Left kidney (tissue), 1 donor: ENCODE measurements at regions not wholly inside any gene's neighbourhood (a gene's known extent, or its start where the extent isn't known, plus 50 kb on each side); places are given as distances from the start of the nearest gene placed in this dataset.
"Not testable (repeated sequence)": the region's sequence is repeated elsewhere in the genome, so short reads cannot be mapped to it uniquely, and the experiment has no call there.

Experiments
- DNase-seq: peaks from one replicate; pipeline ENCODE4 v3.0.0-alpha.2; 2013

DNA sequence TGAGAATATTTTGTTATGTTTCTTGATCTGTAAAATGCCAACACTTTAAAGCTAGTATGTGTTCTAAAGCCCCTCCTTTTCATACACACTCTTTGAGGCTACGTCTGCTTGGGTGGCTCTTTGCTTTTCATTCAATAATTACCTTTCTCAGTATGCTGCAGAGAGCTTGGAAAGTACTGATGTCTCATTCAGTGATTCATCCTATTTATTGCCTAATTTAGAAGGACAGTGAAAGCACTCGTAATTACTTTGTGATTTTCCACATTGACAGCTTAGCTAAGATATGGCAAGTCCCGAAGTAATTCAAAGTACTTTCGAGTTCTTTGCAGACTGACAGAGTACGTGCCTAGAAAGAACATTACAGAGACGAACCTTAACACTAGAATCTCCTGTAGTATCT is 57.2 kb downstream of the BMP15 start:
- no peak for DNase-seq

DNA sequence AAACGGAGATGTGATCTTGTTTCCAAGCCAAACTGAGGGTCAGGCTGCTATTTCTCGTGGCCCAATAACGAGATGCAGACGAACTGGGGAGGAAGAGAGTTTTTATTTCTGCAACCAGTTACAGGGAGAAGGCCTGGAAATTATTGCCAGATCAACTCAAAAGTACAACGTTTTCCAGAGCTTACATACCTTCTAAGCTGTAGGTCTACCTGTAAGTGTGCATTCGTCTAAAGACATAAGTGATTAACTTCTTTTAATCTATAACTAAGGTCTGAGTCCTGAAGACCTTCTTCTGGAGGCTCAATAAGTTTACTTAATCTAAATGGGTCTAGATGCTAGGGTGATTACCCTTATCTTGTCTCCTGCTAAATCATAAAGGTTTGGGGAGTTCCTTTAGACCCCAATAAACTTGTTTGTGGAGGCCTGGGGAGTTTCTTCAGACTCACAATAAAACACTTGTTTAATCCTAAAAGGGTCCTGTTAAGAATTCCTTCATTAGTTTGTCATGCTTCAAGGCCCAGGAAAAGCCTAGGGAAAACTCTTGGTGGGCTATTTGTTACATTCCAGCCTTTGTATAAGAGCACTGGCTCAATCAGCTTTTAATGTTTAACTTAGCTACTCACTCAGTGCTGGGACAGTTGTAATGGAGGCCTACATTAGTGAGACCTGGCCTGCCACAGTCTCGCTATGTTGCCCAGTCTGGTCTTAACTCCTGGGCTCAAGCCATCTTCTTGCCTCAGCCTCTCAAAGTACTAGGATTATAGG is 58.5 kb downstream of the BMP15 start:
- DNase-seq: peak; percentile 28

DNA sequence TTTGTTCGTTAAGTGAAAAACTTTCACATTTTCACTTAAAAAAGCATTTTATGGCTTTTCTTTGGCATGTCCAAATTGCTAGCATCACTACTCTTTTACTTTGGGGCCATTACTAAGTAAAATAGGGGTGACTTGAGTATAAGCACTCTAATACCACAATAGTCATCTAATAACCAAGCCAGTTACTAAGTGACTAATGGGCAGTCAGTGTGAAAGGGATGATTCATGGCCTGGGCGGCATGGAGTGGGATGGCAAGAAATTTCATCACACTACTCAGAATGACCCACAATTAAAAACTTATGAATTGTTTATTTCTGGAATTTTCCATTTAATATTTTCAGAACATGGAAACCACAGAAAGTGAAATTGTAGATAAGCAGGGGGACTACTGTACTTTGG is 60.9 kb downstream of the BMP15 start:
- no peak for DNase-seq

DNA sequence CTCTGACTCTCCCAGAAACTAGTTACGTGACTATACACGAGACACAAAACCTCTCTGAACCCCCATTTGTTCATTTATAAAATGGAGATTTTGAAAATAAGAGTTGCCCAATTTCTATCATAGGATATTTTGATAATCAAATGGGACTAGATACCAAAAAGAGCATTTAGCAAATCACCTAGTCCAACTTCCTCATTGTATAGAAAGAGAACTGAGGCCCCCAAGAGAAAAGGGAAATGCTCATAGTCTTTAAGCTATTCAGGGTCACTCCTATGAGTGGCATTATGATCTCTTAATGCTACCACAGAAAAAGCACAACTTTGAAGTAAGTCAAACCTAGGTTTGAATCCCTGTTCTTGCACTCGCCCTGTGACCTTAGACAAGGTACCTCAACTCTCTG is 62.7 kb downstream of the BMP15 start:
- no peak for DNase-seq

DNA sequence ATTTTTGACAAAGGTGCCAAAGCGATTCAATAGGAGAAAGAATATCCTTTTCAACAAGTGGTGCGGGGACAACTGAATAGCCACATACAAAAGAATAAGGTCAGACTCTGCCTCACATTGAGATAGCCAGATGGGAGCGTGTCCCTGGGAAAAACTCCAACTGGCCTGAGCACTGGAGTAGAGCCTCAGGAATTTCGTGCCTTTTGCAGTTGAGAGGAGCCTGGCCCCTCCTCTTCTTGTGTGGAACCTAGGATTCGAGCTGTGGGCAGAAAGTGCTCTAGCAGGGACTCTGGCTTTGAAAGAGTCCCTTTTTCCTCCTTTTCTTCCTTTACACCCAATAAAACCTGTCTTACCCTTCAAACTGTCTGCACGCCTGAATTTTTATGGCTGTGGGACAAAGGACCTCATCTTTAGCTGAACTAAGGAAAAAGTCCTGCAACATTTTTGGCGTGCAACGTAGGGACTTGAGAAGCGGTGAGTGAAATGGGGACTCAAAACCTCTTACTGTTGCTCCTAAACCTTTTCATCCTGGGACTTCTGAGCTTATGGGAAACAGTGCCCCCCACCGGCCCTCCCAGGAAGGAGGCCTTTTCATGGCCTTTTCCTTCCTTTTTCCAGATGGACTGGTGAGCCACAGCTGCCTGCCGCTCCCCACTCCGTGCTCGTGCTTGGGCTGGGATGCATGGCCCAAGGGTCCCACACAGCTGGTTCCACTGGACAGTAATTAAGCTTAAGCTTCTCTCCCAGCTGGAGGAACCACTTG is 68.6 kb downstream of the BMP15 start:
- no peak for DNase-seq

DNA sequence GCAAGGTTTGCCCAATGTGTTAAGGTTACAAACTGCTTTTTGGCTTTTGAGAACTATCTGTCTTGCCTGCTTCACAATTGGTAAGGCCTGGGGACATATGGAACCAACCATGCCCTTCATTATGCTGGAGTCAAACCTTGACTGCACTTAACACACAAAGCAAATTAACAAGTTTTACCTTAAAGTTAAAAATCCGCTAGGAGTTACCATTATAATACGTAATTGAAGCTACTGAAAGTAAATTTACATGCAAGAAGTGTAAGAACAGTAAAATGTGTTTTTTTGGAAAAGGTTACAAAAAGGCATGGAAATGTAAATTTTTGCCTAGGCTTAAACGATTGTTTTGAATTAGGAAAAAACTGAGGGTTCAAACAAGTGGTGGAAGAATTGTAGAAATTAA is 69.7 kb downstream of the BMP15 start:
- no peak for DNase-seq

DNA sequence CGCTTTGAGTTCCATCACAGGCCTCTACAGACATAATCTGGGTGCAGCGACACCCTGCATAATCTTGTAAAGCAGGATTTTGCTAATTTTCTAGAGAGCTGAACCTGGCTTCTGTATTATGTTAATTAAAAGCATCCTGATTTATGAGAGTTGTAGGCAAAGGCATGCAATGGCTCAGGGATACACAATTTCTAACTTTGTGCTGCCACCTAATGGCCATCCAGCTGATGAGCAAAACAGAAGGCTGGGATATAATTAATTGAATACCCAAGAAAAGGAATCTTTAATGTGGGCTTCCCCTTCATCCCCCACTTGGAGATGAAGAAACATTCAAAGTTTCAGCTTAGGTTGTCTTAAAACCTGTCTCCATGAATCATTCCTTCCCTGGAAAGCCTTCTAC is 78.1 kb downstream of the BMP15 start:
- peak; percentile 54 for DNase-seq

DNA sequence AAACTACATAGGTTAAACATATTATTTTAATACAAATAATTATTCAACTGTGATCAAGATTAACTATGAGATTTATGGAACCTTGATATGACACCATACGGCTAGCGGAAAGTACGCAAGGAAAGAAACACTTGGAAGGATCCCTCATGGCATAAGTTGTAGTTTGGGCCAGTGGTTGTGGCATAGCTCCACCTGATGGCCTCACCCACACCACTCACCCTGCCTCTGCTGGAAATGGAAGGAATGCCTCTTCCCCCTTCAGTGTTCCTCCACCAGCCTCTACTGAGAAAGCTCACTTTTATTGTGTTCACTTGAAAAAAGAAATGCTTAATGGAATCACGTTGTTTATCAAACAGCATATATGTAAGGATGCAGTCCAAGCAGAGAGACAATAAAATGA is 86.4 kb downstream of the BMP15 start:
- no peak for DNase-seq

DNA sequence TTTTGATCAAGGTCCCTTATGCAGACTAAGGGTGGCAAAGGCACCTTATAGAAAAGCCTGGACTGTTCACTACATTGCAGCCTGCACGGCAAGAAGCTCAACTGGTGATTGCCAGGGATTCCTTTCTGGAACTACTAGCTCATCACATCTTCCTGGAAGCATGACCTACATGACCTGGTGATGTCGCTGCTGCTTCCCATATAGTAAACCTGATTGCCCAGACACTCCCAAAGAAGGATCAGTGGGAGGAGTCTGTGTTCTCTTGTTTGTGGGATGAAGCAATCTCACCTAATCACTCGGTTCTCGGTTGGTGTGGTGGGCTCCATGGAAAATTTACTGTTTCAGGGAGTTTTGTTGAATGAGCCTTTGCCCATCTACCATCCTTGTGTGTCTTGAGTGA is 89.8 kb downstream of the BMP15 start:
- not testable (repeated sequence) for DNase-seq

DNA sequence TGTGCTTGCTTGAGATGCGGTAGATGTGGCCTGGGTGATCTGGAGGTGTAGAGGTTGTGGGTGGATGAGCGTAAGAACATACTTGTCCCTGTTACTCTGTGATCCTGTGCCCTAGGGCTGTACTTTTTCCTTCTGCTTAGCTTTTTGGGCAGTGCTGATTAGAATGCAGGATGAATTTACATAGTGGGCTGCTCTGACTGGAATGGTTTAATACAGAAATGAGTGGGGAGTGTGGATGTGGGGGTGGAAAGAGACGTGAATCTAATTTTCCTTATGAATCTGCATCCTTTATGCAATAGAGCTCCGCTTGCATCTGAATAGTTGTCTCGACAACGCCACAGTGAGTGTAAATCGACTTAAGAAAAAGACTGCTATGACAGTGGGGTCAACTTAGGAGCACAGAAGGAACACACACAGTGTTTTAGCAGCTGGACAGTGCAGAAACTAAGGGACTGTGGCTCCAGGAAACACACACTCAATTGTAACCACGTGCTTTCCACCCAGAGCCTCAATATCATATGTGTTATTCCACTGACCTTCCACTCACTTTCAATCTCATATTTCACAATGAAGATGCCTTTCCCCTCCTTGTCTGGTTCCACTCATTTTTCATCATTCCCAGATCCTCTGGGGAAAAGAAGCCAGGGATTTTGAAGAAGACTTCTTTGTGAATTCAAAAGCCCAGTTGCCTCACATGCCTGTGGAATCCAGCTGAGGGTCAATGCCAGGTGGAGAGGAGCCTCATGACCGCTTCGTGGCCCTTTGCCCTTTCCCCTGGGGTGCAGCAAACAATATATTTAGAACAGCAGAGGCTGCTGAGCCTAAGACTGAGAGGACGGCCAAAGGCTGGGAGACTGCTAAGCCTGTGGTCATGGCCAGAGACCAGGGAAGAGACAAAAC is 91.4 kb downstream of the BMP15 start:
- not testable (repeated sequence) for DNase-seq

DNA sequence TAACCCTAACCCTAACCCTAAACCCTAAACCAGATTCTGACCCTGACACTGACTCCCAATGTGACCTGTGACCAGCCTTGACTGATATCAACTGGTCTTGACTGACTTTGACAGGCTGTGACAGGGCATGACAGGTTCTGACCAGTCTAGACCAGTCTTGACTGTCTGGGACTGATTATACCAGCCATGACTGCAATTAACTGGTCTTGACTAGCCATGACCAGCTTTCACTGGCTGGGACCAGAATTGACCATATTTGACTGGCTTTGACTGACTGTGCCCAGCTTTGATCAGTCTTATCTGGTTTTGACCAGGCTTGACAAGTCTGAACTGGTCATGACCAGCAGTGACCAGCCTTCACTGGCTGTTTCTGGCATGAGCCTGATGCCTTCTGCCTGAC is 95.5 kb downstream of the BMP15 start:
- no peak for DNase-seq

DNA sequence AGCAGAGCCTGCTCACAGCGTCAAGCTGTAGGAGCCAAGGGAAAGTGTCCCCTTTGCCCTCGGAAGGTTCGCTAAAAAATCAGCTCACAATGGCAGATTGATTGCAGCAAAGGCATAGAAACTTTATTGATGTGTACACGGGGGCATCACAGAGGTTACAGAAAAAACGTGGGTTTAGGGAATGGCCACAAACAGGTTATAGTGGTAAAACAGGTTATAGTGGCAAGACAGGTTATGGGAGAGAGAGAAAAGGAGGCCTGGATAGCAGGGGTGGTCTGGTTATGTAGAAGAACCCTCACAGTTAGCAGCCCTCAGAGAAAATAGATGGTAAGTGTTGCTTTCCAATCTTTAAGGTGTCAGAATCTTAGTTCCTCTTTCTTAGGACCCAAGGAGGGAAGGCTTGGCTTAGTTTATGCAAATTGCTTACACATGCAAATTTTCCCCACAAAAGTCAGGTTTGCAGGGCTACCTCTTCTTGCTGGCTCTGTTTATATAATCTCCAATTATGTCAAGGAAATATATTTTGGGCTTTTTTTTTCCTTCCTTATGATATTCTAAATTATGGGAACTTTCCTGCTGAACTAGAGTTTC is 113.7 kb downstream of the BMP15 start:
- no peak for DNase-seq

DNA sequence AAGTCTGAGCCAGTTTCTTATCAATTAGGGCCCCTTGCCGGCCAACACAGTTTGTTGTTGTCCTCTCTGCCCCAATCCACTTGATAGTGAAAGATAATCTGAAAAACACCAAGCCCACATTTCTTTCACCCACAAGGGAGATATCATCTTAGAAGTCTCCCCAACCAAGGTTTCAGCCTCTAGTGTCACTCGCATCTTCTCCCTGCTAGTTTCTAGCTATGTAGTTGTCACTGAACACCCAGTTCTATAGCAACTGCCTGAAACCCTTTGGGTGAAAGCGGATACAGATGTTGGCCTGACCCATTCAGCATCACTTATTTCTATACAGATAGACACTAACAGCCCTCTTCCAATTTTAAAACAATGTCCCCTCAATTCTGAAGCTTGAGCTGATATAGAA is 116.3 kb downstream of the BMP15 start:
- no peak for DNase-seq

DNA sequence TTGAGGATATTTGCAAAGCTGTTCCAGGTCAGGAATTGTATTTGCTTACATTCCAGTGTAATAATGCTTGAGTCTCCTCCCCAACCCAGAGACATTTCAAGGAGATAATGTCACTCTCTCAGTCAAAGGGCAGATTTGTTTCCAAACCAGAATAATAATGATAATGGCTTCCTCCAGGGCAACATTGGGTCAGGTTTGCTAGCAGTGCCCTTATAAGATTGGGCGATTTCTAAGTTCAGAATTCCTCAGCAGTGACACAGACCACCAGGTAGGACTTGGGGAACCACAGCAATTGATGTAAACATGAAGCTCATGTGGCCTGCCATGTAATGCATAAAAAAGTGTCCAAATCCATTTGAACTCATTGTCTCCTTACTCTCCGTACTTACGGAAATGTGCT is 125.2 kb downstream of the BMP15 start:
- no peak for DNase-seq

DNA sequence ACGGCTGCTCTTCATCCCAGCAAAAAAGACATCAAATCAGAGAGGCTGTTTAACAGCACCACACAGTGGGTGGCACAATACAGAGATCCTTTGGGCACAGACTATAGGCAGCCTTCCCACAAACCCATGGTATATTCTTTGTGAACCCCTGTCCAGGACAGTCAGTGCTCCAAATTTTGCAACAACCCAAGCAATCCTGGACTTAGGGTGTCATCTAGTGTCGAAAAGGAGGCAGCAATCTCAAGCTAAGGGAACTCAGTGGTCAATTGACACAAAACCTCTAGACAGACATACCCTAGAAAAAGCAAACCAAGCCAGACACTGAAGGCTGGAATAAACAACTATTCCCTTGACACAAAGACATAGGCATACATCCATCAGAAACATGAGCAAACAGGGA is 137.4 kb downstream of the BMP15 start:
- DNase-seq: no peak

DNA sequence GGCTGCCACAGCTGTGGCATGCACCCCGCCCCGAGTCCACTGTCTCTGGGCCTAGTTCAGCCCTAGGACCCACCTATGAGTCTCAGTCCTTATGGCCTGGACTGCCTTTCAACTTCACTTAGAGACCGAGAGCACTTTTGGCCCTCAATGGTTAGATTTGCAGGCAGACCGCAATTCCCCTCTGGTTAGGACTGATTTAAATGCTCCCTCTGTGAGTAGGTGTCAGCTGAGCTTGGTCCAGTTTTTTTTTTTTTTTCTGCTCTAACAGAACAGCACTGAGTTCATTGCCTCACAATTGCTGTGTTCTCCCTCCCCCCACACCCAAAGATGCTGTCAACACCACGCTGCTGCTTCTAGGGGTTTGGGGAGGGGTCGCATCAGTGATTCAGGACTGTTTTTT is 143.2 kb downstream of the BMP15 start:
- DNase-seq: no peak

DNA sequence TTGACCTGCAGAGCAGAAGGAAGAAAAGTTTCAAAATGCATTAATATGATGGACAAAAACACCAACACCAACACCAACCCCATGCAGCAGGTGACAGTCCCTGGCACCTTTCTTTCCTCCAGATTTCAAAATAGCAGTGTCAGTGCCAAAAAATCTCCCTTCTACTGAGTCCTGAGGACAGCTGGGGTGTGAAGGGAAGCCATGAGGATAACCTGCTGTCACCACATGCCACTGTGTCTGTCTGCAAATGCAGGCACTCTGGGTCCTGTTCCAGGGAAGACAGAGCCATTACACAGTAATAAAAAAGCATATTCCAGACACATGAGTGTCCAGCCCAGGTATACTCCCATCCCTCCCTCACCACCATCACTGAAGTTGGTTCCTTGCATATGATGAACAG is 187.5 kb downstream of the BMP15 start:
- no peak for DNase-seq

DNA sequence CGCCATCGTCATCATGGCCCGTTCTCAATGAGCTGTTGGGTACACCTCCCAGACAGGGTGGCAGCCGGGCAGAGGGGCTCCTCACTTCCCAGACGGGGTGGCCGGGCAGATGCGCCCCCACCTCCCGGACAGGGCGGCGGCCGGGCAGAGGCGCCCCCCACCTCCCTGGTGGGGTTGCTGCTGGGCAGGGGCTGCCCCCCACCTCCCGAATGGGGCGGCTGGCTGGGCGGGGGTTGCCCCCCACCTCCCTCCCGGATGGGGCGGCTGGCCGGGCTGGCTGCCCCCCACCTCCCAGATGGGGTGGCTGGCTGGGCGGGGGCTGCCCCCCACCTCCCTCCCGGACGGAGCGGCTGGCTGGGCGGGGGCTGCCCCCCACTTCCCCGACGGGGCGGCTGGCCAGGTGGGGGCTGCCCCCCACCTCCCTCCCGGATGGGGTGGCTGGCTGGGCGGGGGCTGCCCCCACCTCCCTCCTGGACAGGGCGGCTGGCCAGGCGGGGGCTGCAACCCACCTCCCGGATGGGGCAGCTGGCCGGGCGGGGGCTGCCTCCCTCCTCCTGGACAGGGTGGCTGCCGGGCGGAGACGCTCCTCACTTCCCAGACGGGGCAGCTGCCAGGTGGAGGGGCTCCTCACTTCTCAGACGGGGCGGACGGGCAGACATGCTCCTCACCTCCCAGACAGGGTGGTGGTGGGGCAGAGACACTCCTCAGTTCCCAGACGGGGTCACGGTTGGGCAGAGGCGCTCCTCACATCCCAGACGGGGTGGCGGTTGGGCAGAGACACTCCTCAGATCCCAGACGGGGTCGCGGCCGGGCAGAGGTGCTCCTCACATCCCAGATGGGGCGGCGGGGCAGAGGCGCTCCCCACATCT is 208.8 kb downstream of the BMP15 start:
- not testable (repeated sequence) for DNase-seq

DNA sequence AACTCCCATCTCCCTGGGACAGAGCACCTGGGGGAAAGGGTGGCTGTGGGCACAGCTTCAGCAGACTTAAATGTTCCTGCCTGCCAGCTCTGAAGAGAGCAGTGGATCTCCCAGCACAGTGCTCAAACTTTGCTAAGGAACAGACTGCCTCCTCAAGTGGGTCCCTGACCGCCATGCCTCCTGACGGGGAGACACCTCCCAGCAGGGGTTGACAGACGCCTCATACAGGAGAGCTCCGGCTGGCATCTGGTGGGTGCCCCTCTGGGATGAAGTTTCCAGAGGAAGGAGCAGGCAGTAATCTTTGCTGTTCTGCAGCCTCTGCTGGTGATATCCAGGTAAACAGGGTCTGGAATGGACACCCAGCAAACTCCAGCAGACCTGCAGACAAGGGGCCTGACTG is 206.9 kb upstream of the NUDT10 start:
- DNase-seq: not testable (repeated sequence)

DNA sequence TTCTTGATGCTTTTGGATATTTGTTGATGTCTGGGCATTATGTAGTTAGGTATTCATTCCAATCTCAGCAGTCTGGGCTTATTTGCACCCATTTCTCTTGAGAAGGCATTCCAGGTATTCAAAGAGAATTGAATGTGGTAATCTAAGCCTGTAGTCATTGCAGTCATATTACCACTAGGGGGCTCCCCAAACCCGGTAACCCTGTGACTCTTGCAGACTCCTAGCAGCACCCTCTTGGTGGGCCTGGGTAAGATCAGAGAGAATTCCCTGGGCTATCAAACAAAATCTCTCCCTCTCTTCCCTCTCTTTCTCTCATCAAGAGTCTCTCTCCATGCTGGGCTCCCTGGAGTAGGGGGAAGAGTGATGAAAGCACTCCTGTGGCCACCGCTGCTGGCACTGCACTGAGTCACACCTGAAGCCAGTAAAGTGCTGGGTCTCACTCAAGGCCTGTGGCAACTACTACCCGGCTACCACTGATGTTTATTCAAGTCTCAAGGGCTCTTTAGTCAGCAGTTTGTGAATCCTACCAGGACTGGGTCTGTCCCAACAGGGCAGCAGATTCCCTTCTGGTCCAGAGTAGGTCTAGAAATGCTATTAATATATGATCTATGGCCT is 187.7 kb upstream of the NUDT10 start:
- peak; percentile 20 for DNase-seq

DNA sequence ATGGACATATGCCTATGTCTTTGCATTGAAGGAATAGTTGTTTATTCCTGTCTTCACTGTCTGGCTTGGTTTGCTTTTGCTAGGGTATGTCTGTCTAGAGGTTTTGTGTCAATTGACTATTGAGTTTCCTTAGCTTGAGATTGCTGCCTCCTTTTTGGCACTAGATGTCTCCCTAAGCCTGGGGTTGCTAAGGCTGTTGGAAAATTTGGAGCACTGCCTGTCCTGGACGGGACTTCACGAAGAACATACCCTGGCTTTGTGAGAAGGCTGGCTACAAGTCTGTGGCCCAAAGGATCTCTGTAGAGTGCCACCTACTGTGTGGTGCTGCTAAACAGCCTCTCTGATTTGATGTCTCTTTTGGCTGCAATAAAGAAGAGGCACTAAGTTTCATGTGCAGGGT is 183.8 kb upstream of the NUDT10 start:
- no peak for DNase-seq
